HG03469 (cell line): ENCODE measurements at regions not wholly inside any gene's neighbourhood (a gene's known extent, or its start where the extent isn't known, plus 50 kb on each side); places are given as distances from the start of the nearest gene placed in this dataset.

Experiments used
- ATAC-seq: cut with Tn5 transposase; IDR thresholded peaks from one replicate; pipeline ENCODE4 v1.9.1; 2021; ENCODE audit warnings: mild to moderate bottlenecking, moderate library complexity, moderate number of reproducible peaks; ENCODE audit not compliant: unreplicated experiment

- no peak for ATAC-seq
Observed at GRCh38 chr12:90899456-90900182, 55.4 kb downstream of the CCER1 start.

GRCh38 chr12:90897986-90898385 is 57.0 kb downstream of the CCER1 start:
- ATAC-seq: no peak

DNA sequence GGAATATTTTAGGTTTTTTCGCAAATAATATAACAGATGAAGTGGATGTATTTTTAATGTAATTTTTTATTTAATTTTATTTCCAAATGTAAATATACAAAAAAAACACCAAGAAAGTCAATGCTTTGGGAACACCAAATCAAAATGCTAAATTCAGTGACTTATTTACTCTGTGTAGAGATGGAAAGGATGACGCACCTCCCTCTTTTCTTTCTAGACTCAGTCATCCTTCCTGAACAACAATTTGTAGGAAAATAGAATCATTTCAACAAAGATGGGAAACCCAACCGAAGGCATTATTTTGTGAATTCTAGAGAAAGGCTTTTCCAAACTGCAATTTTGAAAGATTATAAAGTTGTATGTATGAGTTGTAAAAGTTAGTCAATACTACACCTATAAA is 57.7 kb downstream of the CCER1 start:
- ATAC-seq: no peak

GRCh38 chr12:90896821-90897220 is 58.2 kb downstream of the CCER1 start:
- ATAC-seq: no peak

DNA sequence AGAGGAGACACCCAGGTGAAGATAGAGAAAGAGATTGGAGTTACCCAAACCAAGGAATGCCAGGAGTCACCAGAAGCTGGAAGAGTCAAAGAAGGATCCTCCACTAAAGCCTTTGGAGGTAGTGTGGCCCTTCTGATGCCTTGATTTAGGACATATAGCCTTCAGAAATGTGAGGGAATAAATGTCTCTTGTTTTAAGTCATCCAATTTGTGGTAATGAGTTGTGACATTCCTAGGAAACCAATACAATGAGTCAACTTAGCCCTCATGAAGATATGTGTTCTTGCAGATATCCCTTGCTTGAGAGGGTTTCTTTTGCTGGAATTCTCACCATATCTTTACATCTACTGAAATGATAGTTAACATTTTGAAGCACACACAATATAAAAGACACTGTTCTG is 58.8 kb downstream of the CCER1 start:
- ATAC-seq: no peak

DNA sequence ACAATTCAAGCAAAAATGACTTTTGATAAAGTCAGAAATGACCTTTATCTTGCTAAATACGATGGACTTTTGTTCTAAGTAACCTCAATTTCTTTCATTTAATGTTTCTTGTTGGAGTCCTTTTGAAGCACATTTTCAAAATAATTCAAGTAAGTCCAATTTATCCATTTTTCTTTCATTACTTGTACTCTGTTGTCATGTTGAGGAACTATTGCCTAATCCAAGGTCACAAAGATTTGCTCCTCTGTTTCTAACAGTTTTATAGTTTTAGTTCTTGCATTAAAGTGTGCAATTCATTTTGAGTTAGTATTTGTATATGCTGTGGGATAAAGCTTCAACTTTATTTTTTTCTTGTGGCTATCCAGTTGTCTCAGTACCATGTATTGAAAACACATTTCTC is 66.7 kb downstream of the CCER1 start:
- ATAC-seq: no peak

GRCh38 chr12:90883456-90883855 is 71.5 kb downstream of the CCER1 start:
- no peak for ATAC-seq

GRCh38 chr12:90871726-90872096 is 83.3 kb downstream of the CCER1 start:
- ATAC-seq: no peak

- no peak for ATAC-seq
Observed at GRCh38 chr12:90870971-90871725, 83.8 kb downstream of the CCER1 start.

- no peak for ATAC-seq
Observed at GRCh38 chr12:90868626-90869025, 86.3 kb downstream of the CCER1 start.

- no peak for ATAC-seq
Observed at GRCh38 chr12:90859591-90859990, 95.4 kb downstream of the CCER1 start.

- no peak for ATAC-seq
Observed at GRCh38 chr12:90858252-90858651, 96.7 kb downstream of the CCER1 start.

- no peak for ATAC-seq
Observed at GRCh38 chr12:90855534-90855933, 99.4 kb downstream of the CCER1 start.

DNA sequence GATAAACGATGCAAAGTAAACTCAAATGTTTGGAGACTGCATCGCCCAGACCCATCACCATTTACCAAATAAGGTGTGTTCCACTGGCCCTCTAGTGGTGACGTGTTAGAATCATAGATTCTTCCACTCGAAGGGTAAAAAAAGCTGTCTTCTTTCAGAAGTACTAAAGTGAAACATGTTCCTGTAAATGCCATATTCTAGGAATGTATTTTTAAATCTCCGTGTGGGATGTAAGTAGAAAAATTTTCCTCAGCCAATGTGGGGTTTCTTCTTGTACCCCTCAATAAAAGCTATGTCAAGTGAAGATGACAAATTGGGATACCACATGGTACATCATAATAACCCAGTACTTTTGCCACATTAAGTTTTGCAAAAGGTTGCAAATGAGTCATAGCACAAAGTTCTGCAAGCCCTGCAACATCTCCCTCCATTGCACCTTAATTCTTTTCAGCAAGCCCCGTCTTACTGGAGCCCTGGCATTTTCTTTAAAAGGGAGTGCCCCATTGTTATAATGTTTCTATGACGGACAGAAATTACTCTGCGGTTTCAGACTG is 100.8 kb downstream of the CCER1 start:
- no peak for ATAC-seq

GRCh38 chr12:90851800-90852718 is 102.9 kb downstream of the CCER1 start:
- ATAC-seq: no peak

DNA sequence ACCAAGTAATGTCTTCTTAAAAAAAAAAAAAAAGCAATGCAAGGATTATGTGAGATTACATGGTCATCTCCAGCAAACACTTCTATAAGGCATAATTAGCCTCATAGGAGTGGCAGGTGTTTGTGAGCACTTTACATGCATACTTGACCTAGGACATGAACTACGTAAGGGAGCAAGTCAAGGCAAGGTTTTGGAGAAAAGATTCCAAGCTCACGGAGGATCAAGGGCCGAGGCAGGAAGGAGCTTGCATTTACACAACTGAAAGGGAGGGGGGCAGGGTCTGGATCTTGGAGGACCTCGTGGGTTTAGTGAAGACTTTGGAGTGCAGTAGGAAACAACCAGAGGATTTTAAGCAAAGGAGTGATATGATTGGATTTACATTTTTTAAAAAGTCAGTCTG is 112.5 kb downstream of the CCER1 start:
- ATAC-seq: no peak

GRCh38 chr12:90841336-90841735 is 113.6 kb downstream of the CCER1 start:
- ATAC-seq: no peak

DNA sequence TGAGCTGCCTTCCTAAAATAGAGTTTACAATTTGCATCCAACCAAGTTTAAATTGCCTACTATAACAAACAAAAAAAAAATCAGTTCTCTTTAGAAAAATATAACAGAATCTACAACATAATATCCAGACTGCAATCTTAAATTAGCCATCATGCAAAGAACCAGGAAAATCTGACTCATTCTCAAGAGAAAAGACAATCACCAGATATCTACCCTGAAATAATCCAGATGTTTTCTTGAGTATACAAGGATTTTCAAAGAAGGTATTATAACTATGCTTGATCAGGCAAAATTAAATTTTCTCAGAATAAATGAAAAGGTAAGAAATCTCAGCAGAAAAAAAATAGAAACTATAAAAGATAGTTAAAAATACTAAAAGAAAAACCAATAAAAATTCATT is 115.6 kb downstream of the CCER1 start:
- ATAC-seq: no peak

DNA sequence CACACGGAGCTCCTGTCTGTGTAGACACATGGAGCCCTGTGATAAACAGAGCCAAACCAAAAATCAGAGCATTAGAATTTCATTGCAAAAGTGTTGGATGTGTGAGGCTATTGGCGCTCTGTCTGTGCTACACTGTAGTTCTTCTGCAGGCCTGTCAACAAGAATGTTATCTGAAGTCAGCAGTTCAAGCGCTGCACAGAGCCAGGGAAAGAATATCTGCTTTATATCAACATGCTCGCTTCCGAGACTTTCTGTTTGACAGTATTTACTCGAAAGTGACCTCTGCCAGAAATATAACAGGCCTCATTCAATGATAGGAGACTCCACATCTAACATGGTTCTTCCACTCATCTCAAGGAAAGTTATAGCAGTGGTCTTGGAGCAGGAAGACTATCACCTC is 118.3 kb downstream of the CCER1 start:
- no peak for ATAC-seq

GRCh38 chr12:90833228-90833627 is 121.7 kb downstream of the CCER1 start:
- ATAC-seq: no peak

DNA sequence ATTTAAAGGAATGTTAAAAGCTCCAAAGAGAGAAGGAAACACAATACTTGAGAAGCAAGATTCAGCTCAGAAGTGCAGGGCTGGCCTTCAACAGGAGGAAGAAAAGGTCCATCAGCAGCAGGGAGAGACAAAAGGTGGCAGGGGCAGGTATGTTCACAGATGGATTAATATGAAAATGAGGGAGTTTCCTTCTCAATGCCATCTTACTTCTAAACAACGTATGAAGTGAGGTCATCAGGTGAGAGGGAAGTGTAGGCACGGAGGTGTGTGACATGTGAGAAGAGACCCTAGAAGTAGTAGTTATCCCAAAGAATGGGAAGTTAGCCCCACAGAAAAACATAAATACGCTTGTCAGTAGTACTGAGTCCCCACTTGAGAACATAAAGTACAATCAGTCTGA is 122.5 kb downstream of the CCER1 start:
- ATAC-seq: no peak
